ENCODE measurements at regions not wholly inside any gene's neighbourhood (a gene's known extent, or its start where the extent isn't known, plus 50 kb on each side); places are given as distances from the start of the nearest gene placed in this dataset.

GRCh38 chr18:61127714-61128467 lies 205.3 kb upstream of the CDH20 start:
- ATAC-seq: no peak
- TF ChIP-seq TSHZ2 (CRISPR knock-in tag; IDR thresholded peaks at IDR 0.05) (no peak), ZNF565 (CRISPR knock-in tag; conservative IDR thresholded peaks at IDR 0.05; ENCODE audit: low read depth) (no peak), PPARA (CRISPR knock-in tag; IDR thresholded peaks at IDR 0.05; ENCODE audit: borderline replicate concordance) (no peak), CREB5 (CRISPR knock-in tag; IDR thresholded peaks at IDR 0.05; ENCODE audit: low read depth) (no peak), BACH2 (CRISPR knock-in tag; IDR thresholded peaks at IDR 0.05; ENCODE audit: borderline replicate concordance) (no peak), RARB (CRISPR knock-in tag; IDR thresholded peaks at IDR 0.05) (no peak), ESRRG (CRISPR knock-in tag; IDR thresholded peaks at IDR 0.05) (no peak), ZFP3 (CRISPR knock-in tag; IDR thresholded peaks at IDR 0.05) (no peak)
- TF ChIP-seq, protein P1, sequence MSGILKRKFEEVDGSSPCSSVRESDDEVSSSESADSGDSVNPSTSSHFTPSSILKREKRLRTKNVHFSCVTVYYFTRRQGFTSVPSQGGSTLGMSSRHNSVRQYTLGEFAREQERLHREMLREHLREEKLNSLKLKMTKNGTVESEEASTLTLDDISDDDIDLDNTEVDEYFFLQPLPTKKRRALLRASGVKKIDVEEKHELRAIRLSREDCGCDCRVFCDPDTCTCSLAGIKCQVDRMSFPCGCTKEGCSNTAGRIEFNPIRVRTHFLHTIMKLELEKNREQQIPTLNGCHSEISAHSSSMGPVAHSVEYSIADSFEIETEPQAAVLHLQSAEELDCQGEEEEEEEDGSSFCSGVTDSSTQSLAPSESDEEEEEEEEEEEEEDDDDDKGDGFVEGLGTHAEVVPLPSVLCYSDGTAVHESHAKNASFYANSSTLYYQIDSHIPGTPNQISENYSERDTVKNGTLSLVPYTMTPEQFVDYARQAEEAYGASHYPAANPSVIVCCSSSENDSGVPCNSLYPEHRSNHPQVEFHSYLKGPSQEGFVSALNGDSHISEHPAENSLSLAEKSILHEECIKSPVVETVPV (CRISPR knock-in tag; IDR thresholded peaks at IDR 0.05): no peak

DNA sequence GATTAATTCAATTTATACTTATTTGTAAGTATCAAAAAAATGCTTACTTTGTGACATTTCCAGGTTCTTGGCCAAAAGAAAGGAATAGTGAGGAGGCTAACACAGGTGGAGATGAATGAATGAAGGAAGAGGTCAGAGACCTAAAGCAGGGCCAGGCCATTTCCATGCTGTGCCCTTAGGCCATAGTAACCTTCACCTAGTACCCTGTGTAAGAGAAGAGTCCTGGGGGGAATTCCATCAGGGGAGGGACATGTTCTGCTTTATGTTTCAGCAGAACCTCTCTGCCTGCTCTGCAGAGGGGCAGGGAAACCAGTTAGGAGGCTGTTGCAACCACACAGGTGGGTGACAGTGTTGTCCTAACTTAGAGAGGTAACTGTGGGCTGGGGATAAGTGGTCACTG lies 204.2 kb upstream of the CDH20 start:
- ATAC-seq: no peak
- TF ChIP-seq ZC3H10 (CRISPR knock-in tag; IDR thresholded peaks at IDR 0.05) (no peak), ISL1 (CRISPR knock-in tag; IDR thresholded peaks at IDR 0.05) (no peak), GLIS3 (CRISPR knock-in tag; IDR thresholded peaks at IDR 0.05) (no peak), ZNF70 (CRISPR knock-in tag; IDR thresholded peaks at IDR 0.05) (no peak), ESRRG (CRISPR knock-in tag; IDR thresholded peaks at IDR 0.05) (no peak), TOX (CRISPR knock-in tag; IDR thresholded peaks at IDR 0.05; ENCODE audit: borderline replicate concordance) (no peak), ZFP3 (CRISPR knock-in tag; IDR thresholded peaks at IDR 0.05) (no peak), BACH2 (CRISPR knock-in tag; IDR thresholded peaks at IDR 0.05; ENCODE audit: borderline replicate concordance) (no peak), RARB (CRISPR knock-in tag; IDR thresholded peaks at IDR 0.05) (no peak), ZNF565 (CRISPR knock-in tag; conservative IDR thresholded peaks at IDR 0.05; ENCODE audit: low read depth) (no peak), CREB5 (CRISPR knock-in tag; IDR thresholded peaks at IDR 0.05; ENCODE audit: low read depth) (no peak), CSDC2 (CRISPR knock-in tag; IDR thresholded peaks at IDR 0.05) (no peak), OSR1 (CRISPR knock-in tag; IDR thresholded peaks at IDR 0.05) (no peak), TCF4 (CRISPR knock-in tag; IDR thresholded peaks at IDR 0.05; ENCODE audit: borderline replicate concordance) (no peak), ZFP30 (CRISPR knock-in tag; IDR thresholded peaks at IDR 0.05) (no peak), ARNTL (CRISPR knock-in tag; IDR thresholded peaks at IDR 0.05; ENCODE audit: borderline replicate concordance, low read depth) (no peak)
- TF ChIP-seq, protein P1 (CRISPR knock-in tag; IDR thresholded peaks at IDR 0.05): no peak
- TF ChIP-seq, protein P2, sequence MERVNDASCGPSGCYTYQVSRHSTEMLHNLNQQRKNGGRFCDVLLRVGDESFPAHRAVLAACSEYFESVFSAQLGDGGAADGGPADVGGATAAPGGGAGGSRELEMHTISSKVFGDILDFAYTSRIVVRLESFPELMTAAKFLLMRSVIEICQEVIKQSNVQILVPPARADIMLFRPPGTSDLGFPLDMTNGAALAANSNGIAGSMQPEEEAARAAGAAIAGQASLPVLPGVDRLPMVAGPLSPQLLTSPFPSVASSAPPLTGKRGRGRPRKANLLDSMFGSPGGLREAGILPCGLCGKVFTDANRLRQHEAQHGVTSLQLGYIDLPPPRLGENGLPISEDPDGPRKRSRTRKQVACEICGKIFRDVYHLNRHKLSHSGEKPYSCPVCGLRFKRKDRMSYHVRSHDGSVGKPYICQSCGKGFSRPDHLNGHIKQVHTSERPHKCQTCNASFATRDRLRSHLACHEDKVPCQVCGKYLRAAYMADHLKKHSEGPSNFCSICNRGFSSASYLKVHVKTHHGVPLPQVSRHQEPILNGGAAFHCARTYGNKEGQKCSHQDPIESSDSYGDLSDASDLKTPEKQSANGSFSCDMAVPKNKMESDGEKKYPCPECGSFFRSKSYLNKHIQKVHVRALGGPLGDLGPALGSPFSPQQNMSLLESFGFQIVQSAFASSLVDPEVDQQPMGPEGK (CRISPR knock-in tag; IDR thresholded peaks at IDR 0.05; ENCODE audit: borderline replicate concordance): no peak

Data from SK-N-SH treated with all-trans-retinoic acid at 6 μM for 48 hours (cell line).